HG02973 (cell line): ENCODE measurements at regions not wholly inside any gene's neighbourhood (a gene's known extent, or its start where the extent isn't known, plus 50 kb on each side); places are given as distances from the start of the nearest gene placed in this dataset.
"Not testable (repeated sequence)": the region's sequence is repeated elsewhere in the genome, so short reads cannot be mapped to it uniquely, and the experiment has no call there.

Experiments
- ATAC-seq: cut with Tn5 transposase; IDR thresholded peaks from one replicate; pipeline ENCODE4 v1.9.1; 2021; ENCODE audit warnings: moderate library complexity; ENCODE audit not compliant: unreplicated experiment

DNA sequence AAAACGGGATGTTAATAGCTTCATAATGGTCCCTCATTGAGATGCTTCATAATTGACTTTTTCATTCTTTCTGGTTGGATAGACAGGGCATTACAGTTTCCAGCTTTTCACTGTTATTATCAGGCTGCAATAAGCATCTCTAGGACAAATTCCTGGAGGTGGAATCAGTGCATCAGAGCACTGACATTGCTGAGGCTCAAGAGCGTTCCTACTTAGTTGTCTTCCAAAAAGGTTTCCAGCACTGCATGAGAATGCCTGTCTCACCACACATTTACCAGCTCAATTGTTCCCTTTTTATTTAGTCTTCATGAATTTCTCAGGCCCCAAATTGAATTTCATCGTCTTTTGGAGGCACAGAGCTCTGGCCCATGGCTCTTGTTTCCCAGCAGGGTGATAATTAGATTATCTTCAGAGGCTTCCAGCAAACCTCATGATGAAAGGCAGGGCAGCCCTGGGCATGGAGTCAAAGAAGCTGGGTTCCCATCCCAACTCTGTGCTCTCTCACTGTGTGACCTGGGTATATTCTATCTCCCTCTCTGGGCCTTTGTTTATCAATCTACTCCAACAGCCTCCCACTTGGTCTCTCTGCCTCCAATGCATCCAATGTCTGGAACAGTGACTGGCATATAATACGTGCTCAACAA, 451.4 kb downstream of the PTPRU start:
- no peak for ATAC-seq

DNA sequence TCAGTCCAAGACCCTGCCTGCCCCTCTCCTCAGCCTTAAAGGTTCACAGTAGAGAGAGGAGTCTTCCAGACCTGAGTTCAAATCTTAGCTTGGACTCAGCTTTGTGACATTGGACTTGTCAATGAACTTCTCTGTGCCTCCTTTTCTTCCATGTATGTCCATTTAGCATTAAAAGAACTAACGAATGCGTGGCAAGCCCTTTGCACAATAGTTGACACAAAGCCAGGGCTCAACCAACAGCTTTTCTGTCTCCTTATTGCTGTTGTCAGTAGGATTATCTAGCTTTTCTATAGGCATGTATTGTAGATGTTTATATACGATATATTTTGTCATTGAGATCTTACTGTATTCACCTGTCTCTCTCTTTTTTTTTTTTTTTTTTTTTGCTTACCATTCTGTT, 450.8 kb downstream of the PTPRU start:
- no peak for ATAC-seq

DNA sequence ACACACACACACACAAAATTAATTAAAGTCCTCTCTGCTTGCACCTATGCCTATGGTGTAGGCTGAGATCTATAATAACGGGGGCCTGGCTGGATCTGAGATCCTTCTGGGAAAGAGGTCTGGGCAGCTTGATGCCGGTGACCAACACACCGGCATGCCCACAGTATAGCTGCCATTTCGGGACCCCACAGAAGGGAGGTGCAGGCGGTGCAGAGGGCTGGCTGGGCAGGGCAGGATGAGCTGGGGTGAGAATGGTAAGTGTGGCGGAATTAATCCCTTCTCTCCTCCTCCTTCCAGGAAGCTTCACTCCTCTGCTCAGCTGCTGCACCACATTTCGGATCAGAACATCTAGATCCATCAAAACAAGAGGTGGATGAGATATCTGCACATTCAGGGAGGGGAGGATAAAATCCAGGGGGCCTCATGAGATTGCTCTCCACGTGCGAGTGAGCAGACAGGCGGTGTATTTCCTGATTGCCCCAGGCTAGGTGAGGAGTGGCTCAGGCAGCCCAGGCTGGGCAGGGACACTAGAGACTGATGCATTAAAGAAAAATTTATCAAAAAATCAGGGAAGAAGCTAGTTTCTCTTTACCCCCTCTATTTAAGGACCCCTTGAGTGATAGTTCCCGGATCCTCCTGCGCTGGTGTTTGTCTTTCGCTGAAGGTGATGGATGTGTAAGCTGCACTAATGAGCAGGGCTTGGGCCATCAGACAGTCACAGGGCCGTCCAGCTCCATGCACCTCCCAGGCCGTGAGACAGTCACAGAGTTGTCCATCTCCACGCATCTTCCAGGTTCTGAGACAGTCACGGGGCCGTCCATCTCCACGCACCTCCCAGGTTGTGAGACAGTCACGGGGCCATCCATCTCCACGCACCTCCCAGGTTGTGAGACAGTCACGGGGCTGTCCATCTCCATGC, 449.9 kb downstream of the PTPRU start:
- no peak for ATAC-seq

DNA sequence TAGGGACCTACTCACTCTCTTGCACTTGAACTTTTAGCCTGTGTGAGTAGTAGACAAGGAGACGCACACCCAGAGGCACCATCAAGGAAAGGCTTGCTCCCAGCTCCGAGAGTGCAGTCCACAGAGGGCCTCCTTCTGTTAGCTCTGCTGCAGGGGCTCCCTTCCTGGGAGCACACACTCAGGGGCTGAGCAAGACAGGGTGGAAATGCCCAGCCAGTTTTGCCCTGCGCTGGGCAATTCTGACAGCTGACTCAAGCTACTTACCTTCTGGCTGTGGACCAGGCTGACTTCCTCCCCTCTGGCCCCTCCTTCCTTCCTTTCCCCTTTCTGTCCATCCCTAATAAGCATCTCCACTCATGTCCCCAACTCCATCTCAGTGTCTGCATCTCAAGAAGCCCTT, 449.1 kb downstream of the PTPRU start:
- ATAC-seq: no peak

DNA sequence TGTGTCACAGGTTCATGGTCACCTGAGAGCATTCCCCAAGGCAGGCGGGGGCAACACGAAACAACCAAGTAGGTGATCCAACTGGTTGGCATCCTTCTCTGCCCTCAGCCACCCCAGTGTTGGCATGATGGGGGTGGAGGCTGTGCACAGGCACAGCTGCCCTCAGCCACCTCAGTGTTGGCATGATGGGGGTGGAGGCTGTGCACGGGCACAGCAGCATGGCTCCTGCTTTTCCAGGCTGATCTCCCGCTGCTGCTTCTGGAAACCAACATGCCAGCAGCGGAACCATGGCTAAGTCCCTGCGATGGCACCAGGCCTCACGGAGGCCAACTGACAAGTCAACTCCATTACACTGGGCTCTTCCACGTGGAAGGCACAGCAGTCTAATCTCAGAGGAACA, 447.8 kb downstream of the PTPRU start:
- ATAC-seq: no peak

DNA sequence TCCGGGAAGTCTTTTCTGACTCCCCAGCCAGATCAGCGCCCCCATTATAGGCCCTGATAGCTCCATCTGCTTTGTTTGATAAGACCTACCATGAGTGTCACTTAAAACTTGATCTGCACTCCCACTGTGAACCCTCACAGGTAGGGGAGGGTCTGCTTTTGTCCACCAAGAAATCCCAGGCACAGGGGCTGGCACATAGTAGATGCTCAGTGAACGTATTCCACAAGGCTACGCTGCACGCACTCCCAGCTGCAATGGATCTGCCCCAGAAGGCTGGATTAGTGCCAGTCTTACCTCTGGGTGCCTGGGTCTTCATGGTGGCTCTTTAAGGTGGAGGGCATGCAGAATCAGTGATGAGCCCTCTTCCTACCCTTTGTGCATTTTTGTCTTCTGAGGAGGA, 447.1 kb downstream of the PTPRU start:
- ATAC-seq: no peak

DNA sequence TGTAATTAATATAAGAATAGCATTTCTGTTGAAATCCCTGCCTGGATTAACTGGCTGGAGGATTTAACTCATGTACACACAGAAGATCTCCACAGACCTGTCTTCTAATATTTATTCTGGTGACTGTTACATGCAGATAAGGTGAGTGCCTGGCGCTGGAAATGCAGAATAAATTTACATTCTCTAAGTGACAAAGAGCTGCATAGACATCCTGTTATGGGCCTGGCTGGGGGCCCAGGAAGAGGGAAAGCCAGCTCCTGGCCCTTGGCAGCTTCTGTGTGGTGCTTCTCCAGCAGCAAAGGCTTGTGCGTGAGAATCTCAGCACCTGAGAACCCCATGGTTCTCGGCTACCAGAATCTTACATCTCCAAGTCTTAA, 446.6 kb downstream of the PTPRU start:
- no peak for ATAC-seq

DNA sequence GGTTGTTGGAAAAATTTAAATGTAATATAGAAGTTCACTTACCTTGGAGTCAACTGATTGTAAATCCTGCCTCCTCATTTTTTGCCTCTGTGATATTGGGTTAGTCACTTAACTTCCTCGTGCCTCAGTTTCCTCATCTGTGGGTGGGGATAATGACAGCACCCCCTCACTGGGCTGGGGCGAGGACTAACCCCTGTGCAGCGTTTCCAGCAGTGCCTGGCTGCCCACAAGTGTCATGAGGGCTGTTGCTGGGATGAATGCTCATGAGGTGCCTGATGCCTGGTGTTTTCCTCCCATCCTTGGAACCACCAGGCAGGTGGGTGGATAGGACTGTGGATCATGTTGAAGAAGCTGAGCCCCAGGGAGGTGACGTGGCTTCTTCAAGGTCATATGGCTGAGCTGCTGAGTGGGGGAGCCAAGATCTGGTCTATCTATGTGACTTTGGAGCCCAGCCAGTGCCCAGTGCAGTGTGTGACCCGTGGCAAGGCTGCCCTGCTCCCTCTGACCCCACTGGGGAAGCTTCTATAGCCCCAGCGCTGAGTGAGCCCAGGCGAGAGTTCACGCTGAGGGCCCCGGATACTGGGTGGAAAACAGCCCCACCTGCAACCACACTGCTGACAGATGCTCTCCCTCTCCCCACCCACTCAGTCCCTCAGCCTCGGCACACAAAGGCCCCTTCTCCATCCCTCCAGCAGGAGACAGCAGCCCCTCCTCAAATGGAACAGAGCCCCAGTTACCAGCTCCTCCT, 446.0 kb downstream of the PTPRU start:
- no peak for ATAC-seq

DNA sequence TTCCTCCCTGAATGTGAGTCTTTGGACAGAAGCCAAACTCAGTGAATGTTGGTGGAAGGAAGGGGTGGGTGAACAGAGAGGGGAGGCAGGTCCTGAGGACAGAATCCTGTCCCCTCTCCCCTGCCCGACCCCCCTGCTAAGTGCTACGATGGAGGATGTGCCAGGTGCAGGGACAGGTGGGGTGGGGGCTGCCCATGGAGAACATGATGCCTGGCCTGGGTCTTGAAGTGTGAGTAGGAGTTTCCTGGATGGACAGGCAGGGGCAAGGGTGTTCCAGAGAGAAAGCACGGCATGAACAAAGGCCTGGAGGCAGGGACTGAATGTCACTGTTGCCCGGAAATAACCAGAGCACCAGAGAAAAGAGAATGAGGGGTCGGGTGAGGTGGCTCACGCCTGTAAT, 445.1 kb downstream of the PTPRU start:
- not testable (repeated sequence) for ATAC-seq

DNA sequence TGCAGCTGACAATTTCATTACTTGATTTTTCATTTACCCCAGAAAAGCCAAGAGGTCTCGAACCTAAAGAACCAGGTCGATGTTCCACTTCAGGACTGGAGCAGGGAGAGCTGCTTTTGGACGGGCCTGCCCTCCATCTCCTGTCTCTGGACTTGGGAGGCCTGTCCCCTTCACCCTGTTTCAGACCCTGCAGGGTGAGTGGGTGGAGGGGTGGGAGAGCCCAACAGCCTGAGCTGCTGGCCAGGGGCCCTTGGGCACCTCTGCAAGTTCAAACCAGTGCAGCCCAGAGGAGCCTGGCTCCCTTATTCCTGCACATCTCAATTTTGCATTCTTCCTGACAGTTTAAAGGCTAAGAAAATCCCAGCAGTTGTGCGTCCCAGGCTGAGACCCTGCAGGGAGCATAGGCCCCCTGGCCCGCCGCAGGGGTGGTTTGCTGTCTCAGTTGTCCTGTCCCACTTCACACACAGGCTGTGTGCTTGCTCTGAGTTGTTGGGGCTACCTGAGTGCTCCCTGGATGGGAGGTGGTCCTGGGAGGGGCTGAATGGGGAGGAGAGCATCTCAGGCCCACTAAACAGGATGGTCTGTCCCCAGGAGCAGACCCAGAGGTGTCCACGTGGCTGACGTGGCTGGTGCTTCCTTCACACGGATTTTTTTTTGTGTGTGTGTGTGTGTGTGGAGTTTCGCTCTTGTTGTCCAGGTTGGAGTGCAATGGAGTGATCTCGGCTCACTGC, 443.7 kb downstream of the PTPRU start:
- no peak for ATAC-seq

DNA sequence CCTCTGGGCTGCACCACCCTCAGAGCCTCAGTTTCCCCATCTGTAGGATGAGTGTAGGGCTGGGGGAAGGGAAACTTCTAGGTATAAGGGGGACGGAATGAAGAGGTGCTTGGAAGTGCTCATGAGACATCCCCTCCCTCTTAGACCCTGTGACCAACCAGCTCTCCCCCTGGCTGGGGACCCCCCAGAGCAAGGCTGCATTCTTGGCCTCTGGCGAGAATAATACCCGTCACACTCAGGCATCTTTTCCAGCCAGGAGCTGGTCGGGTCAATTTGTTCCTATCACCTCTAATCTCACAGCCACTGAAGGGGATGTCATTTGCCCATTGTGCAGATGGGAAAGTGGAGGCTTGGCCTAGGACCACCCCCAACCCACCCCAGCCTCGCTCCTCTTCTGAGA, 443.0 kb downstream of the PTPRU start:
- ATAC-seq: no peak

DNA sequence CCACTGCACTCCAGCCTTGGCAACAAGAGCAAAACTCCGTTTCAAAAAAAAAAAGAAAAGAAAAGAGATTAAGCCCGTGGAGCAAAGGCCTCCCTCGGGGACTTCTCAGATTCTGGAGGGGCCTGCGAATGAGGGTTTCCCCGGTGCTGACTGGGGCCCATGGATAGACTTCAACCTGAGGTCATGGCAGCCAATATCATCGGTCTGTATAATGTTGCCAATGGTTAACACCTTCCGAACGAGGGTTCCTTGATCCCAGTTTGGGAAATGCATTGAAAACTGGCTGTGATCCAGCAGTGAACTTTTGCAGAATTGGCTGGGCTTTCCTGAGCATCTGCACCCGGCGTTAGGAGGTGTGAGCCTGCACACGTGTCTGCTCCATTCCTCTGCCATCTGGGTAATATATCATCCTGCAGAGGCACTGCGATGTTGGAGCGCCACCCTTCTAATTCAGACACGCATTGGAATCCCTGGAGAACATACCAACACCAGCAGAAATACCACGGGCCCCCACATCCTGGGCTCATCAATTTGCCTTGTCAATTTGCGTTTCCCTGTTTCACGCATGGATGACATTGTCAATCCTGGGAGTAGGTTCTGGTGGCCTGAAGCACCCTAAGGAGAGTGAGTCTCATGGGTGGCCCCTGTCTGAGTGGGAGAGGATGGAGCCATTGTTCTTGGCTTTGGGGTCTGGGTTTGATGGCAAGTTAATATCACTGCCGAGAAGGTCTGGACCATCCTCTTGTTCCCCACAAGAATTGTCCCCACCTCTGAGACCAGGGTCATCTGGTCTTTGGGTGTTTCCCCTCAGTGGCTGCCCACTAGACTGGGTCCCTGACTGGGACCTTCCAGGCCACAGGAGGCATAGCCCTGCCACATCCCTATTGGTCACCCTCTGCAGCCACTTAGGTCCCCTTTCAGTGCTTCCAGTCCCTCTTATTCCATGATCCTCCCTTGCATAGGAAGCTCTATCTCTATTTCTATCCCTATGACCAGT, 441.0 kb downstream of the PTPRU start:
- no peak for ATAC-seq

DNA sequence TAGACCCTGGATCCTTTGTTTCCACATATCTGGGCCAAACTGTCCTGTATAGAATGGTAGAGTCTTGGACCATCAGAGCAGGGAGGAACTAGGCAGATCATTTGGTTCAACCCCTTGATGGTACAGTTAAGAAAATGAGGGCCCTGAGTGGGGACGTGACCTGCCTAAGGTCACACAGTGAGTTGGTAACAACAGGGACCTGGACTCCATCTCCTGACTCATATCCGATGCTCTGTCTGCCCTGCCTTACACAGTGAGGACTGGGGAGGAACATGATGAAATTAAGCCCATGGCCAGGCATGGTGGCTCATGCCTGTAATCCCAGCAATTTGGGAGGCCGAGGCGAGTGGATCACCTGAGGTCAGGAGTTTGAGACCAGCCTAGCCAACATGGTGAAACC, 440.2 kb downstream of the PTPRU start:
- ATAC-seq: no peak

DNA sequence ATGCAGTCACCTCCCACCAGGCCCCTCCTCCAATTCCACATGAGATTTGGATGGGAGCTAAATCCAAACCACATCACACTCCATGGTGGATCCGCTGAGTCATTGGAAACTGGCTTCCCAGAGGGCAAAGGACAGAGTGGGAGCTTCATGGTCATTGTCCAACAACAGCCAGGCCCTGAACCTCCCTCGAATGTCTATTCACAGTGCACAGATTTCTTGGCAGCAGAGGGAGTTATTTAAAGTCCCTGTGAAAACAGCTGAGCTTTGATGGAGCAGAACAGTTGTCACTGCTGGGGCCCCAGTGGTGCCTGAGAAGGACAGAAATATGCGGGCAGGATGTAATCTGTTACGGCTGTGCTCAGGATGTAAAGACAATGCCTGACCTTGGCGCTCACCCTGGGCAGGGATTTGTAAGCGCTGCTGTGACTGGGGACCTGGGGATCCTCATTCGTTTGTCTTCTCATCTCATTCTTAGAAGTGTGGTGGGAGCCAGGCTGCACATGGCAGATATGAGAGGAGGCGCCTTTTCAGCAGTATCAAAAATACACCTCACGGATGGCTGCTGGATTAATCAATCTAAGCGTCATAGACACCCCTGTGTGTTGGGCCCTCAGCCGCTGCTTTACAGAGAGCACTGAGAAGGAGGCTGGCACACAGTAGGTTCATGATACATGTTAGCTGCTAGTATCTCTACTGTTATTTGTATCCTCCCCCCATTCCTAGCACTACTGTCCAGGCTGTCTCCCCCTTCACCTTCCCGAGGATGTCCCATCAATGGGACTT, 439.4 kb downstream of the PTPRU start:
- ATAC-seq: no peak

DNA sequence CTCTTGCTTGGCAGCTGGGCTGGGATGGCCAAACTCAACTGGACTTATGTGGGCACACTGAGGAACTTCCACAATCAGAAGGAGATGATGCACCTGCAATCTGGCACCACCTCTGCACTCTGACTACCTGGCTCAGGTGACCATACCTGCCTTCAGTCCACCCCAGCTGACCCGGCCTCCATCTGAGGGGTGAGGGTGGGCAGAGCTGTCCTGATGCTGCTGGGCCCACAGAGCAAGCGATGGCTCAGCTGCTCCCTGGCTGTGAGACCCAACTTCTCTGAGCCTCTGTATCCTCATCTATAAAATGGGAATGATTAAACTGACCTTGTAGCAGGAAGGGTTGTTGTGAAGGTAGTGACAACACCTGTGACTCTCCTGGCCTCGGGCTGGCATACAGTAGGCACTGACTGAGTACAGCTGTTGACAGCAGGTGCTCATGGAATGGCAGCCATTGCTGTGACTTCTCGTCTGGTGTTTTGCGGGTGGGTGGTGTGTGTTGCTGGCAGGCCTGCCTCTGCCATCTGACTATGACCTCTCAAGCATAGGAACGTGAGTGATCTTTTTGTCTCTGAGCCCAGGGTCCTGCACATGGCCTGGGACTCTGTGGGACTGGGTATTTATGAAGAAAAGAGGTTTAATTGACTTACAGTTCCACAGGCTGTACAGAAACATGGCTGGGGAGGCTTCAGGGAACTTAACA, 438.5 kb downstream of the PTPRU start:
- no peak for ATAC-seq

DNA sequence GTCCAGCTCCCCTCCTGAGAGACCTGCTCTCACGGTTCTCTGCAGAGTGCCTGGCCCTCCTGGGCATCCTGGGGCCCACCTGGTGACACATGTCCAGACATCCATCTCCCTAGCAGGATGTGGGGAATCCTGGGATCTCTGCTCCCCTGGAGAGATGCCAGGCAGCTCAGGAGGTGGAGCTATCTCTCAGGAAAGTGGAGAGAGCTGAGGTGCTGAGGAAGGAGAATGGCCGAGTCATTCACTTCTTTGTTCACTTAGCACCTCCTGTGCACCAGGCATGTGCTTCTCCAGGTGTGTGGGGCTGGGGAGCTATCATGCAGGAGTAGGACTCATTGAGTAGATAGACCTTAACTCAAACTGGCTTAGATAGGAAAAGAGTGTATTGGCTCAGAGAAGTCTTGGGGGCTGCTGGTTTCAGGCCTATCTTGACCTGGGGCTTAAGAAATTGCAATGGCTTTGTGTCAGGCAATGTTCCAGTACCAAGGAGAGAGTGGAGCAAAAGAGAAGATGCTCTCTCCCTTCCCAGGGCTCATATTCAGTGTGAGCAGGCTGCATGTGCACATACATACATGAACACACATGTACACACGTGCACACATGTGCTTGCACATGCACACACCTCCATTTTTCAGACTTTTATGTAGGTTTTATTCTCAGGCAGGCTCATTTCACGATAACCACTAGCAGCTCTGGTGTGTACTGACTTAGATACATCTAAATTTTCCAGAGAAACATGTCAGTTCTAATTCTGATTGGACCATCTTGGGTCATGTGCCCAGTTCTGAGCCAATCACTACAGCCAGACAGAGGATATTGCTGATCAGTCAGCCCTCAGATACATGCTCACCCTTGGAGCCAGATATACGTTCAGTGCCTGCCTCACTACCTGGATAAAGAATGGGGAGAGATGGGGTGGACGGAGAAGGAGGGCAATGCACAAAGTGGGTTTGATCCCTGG, 437.6 kb downstream of the PTPRU start:
- no peak for ATAC-seq

DNA sequence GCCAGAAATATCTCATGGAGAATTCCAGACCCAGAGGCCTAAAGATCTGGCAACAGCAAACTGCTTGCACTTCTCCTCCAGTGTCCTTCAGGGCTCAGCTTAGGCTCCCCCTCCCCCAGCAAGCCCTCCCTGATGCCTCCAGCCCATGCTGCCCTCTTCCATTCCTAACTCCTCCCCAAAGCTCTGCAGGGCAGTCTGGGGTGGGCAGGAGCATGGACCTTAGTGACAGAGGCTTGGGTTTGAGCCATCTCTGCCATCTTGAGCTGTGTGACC, 436.8 kb downstream of the PTPRU start:
- ATAC-seq: no peak
